ENCODE measurements at regions not wholly inside any gene's neighbourhood (a gene's known extent, or its start where the extent isn't known, plus 50 kb on each side); places are given as distances from the start of the nearest gene placed in this dataset.
A peak's percentile ranks its signal among the peaks of the same experiment; 100 is the strongest.
"Not testable (repeated sequence)": the region's sequence is repeated elsewhere in the genome, so short reads cannot be mapped to it uniquely, and the experiment has no call there.

DNA sequence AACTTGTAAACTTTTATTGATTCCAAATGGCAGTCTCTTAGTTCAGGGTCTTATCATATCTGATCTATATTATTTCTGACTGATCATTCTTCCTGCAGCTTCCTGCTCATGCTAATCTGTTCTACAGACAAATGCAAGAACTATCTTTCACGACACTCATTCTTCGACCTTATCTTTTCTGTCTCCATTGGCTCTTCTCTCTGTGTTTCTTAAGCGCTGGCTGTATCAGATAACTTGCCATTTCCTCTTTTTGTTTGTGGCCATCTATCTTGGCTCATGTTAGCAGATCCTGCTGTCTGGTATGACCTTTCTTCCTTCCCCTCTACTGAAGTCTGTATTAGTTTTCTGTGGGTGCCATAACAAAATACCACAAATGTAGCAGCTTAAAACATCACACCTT is 230.5 kb upstream of the PUDP start:
- no peak overlapping the region for H3K4me3 ChIP-seq (ENCODE audit: control insufficient read depth, low read depth, low read length)
- DNase-seq (ENCODE audit: low read depth) = no peak
- TF ChIP-seq, protein P1, sequence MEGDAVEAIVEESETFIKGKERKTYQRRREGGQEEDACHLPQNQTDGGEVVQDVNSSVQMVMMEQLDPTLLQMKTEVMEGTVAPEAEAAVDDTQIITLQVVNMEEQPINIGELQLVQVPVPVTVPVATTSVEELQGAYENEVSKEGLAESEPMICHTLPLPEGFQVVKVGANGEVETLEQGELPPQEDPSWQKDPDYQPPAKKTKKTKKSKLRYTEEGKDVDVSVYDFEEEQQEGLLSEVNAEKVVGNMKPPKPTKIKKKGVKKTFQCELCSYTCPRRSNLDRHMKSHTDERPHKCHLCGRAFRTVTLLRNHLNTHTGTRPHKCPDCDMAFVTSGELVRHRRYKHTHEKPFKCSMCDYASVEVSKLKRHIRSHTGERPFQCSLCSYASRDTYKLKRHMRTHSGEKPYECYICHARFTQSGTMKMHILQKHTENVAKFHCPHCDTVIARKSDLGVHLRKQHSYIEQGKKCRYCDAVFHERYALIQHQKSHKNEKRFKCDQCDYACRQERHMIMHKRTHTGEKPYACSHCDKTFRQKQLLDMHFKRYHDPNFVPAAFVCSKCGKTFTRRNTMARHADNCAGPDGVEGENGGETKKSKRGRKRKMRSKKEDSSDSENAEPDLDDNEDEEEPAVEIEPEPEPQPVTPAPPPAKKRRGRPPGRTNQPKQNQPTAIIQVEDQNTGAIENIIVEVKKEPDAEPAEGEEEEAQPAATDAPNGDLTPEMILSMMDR (conservative IDR thresholded peaks at IDR 0.05; ENCODE audit: control insufficient read depth, insufficient read depth, low read depth, low read length) = no peak

- TF ChIP-seq, protein P1 (conservative IDR thresholded peaks at IDR 0.05; ENCODE audit: control insufficient read depth, insufficient read depth, low read depth, low read length) = no peak
- H3K4me3 ChIP-seq (ENCODE audit: control insufficient read depth, low read depth, low read length) = no peak overlapping the region
- peak; percentile 84 for DNase-seq (ENCODE audit: low read depth)
These were observed 225.0 kb upstream of the PUDP start for GRCh38 chrX:7372825-7373525.

DNA sequence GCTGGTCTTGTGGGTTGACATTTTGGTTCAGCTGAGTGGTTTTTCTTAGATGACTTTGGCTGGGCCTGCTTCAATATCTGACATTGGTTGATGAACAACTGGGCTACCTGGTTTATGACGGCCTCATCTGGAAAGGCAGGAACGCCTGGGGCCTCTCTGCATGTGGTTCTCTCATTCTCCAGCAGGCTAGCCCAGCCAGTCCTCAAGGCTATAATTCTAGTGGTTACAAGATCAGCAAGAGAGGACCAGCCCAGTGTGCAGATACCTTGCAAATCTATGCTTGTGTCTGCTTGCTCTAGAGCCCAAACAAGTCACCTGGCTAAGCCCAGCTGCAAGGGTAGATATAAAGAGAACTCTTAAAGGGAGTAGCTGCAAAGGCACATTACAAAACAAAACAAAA is 214.2 kb upstream of the PUDP start:
- H3K4me3 ChIP-seq (ENCODE audit: control insufficient read depth, low read depth, low read length) = no peak overlapping the region
- DNase-seq (ENCODE audit: low read depth) = no peak
- TF ChIP-seq, protein P1 (conservative IDR thresholded peaks at IDR 0.05; ENCODE audit: control insufficient read depth, insufficient read depth, low read depth, low read length) = no peak

GRCh38 chrX:7351926-7352325 is 204.0 kb upstream of the PUDP start:
- TF ChIP-seq, protein P1 (conservative IDR thresholded peaks at IDR 0.05; ENCODE audit: control insufficient read depth, insufficient read depth, low read depth, low read length) = no peak
- H3K4me3 ChIP-seq (ENCODE audit: control insufficient read depth, low read depth, low read length) = no peak overlapping the region
- no peak for DNase-seq (ENCODE audit: low read depth)

DNA sequence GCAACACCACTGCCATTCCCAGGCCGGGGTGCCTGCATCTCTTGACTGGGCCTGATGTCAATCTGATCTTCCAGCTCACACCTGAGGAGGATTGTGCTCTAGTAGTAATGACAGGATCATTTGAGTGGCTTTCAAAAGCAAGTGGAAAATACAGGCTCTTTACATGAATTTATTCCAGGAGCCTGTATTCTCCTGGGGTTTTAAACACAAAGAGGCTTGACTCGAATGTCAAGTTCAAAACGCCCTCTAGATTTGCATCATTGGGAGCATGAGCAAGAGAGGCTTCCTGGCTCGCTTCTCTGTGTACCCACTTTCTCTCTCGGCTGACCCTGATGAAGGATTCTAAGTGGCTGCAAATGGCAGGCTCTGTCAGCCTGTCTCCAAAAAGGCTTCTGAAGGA is 199.5 kb upstream of the PUDP start:
- TF ChIP-seq, protein P1 (conservative IDR thresholded peaks at IDR 0.05; ENCODE audit: control insufficient read depth, insufficient read depth, low read depth, low read length) = no peak
- DNase-seq (ENCODE audit: low read depth) = no peak
- H3K4me3 ChIP-seq (ENCODE audit: control insufficient read depth, low read depth, low read length) = no peak overlapping the region

DNA sequence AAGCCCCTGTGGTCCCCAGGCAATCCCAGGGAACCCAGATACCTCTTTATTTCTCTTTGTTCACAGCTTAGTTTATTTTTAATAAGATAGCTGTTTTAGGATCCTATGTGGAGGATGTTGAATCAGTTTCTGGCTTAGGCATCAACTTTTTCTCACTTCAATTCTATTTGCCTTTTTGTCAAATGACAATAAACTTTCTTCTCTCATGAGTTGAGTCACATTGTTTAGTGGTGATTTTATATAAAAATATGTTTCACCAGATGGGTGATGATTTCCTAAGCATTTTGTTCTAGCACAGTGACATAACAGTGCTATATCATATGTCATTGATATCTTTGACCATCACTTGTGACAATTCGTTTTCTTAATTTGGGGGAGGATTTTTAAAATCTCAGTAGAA is 198.1 kb upstream of the PUDP start:
- no peak overlapping the region for H3K4me3 ChIP-seq (ENCODE audit: control insufficient read depth, low read depth, low read length)
- TF ChIP-seq, protein P1 (conservative IDR thresholded peaks at IDR 0.05; ENCODE audit: control insufficient read depth, insufficient read depth, low read depth, low read length) = no peak
- peak; percentile 60 for DNase-seq (ENCODE audit: low read depth)

DNA sequence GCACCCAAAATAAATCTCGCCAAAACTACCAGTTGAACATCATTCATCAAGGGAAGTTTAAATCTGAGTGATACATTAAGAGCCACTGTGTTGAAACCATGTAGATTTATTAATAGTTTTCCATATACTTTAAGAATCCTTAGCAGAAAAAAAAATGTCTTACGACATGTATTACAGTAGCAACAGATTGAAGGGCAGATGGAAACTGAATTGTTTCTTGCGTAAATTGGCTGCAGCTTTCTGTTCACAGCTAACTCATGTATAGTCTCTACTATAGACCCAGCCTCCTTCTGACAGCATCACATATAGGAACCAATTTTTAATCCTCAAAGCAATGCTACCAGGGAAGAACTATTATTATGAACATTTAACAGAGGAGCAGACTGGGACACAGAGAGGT is 195.2 kb upstream of the PUDP start:
- TF ChIP-seq, protein P1 (conservative IDR thresholded peaks at IDR 0.05; ENCODE audit: control insufficient read depth, insufficient read depth, low read depth, low read length) = no peak
- no peak for DNase-seq (ENCODE audit: low read depth)
- H3K4me3 ChIP-seq (ENCODE audit: control insufficient read depth, low read depth, low read length) = no peak overlapping the region

GRCh38 chrX:7335816-7336362 is 187.9 kb upstream of the PUDP start:
- DNase-seq (ENCODE audit: low read depth); H3K4me3 ChIP-seq (ENCODE audit: control insufficient read depth, low read depth, low read length): not testable (repeated sequence)
